HG03575 (cell line): ENCODE measurements at regions not wholly inside any gene's neighbourhood (a gene's known extent, or its start where the extent isn't known, plus 50 kb on each side); places are given as distances from the start of the nearest gene placed in this dataset.

Experiments
- ATAC-seq: cut with Tn5 transposase; IDR thresholded peaks from one replicate; pipeline ENCODE4 v1.9.1; 2021; ENCODE audit not compliant: unreplicated experiment, insufficient number of reproducible peaks, low FRiP score; ENCODE audit errors: extremely low read depth

- ATAC-seq = no peak
Observed at GRCh38 chr7:67765481-67766175, 769.0 kb downstream of the TYW1 start.

DNA sequence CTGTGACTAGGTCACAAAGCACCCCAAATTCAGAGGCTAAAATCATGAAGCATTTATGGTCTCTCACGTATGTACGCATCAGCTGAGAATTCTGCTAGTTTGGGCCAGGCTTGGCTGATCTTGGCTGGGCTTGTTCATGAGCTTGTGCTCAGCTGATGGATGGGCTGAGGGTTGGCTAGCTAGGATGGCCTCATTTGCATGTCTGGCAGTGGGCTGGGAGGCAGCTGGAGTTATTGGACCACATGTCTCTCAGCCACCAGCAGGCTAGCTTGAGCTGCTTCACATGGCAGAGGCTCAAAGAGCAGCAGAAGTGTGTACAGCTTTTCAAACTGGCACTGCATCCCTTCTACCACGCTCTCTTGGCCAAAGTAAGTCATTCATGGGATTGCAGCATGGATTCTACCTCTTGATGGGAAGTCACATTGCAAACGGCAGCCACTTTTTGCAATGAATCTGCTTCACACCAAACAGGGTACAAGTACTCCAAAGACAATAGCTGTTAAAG, 770.3 kb downstream of the TYW1 start:
- ATAC-seq = no peak

GRCh38 chr7:67771846-67772605, 775.4 kb downstream of the TYW1 start:
- no peak for ATAC-seq

GRCh38 chr7:67773081-67773480, 776.4 kb downstream of the TYW1 start:
- no peak for ATAC-seq

DNA sequence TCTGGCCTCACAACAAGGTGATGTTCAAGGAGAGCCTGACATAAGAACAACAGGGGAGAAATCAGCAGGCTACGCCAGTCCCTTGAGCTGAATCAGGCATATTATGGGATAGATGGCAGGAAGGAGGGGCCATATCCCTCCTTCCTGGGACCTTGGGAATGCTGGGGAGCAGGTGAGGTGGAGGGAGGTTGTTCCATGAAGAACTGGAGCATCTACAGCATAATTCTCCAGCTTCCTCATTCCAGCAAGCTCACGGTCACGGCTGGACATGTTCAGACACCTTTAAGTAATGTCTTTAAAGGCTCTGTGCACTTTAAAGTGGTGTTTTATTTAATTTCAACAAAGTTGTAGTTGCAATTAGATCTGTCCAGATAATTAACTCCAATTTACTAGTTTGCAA, 780.5 kb downstream of the TYW1 start:
- ATAC-seq = no peak

GRCh38 chr7:67781841-67782240, 785.2 kb downstream of the TYW1 start:
- ATAC-seq = no peak

- no peak for ATAC-seq
Observed at GRCh38 chr7:67786021-67786420, 789.4 kb downstream of the TYW1 start.

- no peak for ATAC-seq
Observed at GRCh38 chr7:67788669-67789068, 792.0 kb downstream of the TYW1 start.

GRCh38 chr7:67791918-67792317, 795.3 kb downstream of the TYW1 start:
- ATAC-seq = no peak

DNA sequence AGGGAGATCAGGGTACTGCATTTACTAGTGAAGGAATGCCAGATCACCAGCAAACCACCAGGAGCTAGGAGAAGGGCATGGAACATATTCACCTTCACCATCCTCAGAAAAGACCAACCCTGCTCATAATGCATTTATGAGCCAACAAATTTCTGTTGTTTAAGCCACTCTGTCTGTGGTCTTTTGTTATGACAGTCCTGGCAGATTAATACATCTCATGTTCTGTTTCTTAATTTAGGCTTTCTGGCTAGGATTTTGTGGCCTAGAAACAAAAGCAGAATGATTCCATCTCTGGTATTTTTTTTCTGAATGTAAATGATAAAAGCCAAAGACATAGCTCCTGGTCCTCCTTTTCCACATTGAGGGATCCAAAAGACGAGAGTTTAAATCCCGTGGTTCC, 797.9 kb downstream of the TYW1 start:
- ATAC-seq = no peak

DNA sequence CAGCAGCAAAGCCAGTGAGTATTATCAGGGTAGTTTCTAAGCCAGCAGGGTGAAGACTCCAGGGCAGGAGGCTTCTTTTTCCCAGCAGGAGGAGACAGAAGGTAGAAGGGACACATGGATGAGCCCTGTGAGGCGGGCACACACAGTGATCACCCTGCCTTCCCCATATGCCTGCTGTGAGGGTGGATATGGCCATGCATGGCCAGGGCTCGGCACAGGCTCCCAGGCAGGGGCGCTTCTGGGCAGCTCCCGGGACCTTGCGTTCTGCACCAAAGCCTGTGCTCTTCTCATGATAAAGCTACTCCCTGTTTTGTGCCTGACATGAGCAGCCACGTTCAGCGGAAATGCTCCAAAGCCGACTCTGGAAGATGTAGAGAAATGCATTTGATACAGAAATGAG, 807.2 kb downstream of the TYW1 start:
- no peak for ATAC-seq

- no peak for ATAC-seq
Observed at GRCh38 chr7:67805921-67806471, 809.4 kb downstream of the TYW1 start.

DNA sequence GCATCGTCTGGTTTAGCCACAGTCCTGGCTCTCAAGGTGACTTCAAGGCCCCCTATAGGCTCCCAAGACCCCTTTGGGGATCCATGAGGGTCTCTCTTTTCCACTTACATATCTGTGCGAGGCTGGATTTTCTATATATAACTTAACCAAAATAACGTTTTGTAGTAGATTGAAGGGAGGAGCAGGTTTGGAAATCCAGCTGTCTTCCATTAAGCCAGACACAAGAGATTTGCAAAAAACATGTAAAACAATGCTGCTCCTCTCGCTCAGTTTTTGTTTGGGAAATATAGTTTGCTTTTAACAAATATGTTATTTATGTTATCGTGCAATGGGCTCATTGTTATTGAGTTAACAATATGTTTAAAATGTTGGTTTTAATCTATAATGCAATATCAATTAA, 811.2 kb downstream of the TYW1 start:
- ATAC-seq = no peak

GRCh38 chr7:67809586-67809985, 813.0 kb downstream of the TYW1 start:
- ATAC-seq = no peak

GRCh38 chr7:67813621-67814292, 817.1 kb downstream of the TYW1 start:
- no peak for ATAC-seq

DNA sequence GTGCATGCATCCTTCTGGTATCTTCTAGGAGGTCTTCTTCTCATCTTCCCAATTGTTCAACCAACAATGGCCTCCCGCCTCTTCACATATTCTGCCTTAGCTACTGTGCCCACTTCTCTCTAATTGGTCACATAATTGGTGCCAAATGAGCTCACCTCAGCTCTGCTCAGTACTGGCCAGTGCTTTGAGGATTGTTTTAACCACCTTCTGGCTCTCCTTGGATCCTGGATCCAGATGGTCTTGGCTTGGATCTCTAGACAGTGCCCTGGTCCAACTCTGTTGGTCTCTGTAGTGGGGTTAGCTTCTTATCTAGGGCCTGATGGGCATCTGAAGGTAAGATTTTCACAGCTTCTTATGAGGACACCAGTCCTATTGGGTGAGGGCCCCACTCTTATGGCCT, 820.8 kb downstream of the TYW1 start:
- no peak for ATAC-seq

DNA sequence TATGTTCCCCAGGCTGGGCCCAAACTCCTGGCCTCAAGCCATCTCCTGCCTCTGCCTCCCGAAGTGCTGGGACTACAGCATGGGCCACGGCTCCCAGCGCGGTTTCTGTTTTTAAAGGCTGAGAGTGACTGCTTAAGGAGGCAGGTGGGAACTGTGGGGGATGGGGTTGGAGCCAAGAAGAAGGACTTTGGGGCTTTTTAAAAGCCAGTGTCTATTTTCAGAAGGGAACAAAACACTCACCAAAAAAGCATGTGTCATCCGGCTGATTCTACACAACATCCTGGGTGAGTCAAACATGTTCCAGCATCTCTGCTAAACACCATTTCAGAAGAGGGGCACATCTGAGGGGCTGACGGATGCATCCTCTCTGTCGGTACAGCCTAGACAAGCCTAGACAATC, 824.5 kb downstream of the TYW1 start:
- ATAC-seq = no peak

- no peak for ATAC-seq
Observed at GRCh38 chr7:67823345-67823744, 826.7 kb downstream of the TYW1 start.

GRCh38 chr7:67825356-67825755, 828.7 kb downstream of the TYW1 start:
- no peak for ATAC-seq

- no peak for ATAC-seq
Observed at GRCh38 chr7:67841896-67842295, 845.3 kb downstream of the TYW1 start.
